SK-N-MC (cell line): ENCODE measurements at regions not wholly inside any gene's neighbourhood (a gene's known extent, or its start where the extent isn't known, plus 50 kb on each side); places are given as distances from the start of the nearest gene placed in this dataset.

ENCODE experiments used
- EZH2 ChIP-seq: fragments of 200-600 bp; sonication (generic); IDR thresholded peaks from one replicate; pipeline ENCODE4 v1.6.1; 2017; ENCODE audit warnings: antibody characterized with exemption
- FOXP2 ChIP-seq: optimal IDR thresholded peaks from 2 replicates; pipeline ENCODE3; 2011; ENCODE audit warnings: mild to moderate bottlenecking, moderate library complexity; ENCODE audit not compliant: insufficient read depth; ENCODE audit errors: extremely low read length, control extremely low read depth
- POLR2AphosphoS5 ChIP-seq: IDR thresholded peaks from 2 replicates; pipeline ENCODE4 v1.6.1; 2012; ENCODE audit warnings: mild to moderate bottlenecking, low read depth, low read length, borderline replicate concordance

GRCh38 chr16:9630985-9631384, 539.5 kb downstream of the HAPSTR1 start:
- TF ChIP-seq EZH2, result no peak
- no peak for TF ChIP-seq POLR2AphosphoS5
- no peak for TF ChIP-seq FOXP2
